ACHN (cell line): ENCODE measurements at regions not wholly inside any gene's neighbourhood (a gene's known extent, or its start where the extent isn't known, plus 50 kb on each side); places are given as distances from the start of the nearest gene placed in this dataset.
"Not testable (repeated sequence)": the region's sequence is repeated elsewhere in the genome, so short reads cannot be mapped to it uniquely, and the experiment has no call there.

Experiments
- DNase-seq: peaks from one replicate; pipeline ENCODE4 v3.0.0-alpha.2; 2015
- in situ Hi-C: cut with HindIII; loops from 2 replicates; pipeline ENCODE4 v1.10.0; 2017; ENCODE audit warnings: low sequenced_read_pairs, low pct_ligation_motif_present, low pct_unique_long_range_greater_than_20kb

- DNase-seq, result no peak
- in situ Hi-C loops, result no loop called here
Observed at GRCh38 chr1:29767769-29768425, 531.6 kb downstream of the PTPRU start.

DNA sequence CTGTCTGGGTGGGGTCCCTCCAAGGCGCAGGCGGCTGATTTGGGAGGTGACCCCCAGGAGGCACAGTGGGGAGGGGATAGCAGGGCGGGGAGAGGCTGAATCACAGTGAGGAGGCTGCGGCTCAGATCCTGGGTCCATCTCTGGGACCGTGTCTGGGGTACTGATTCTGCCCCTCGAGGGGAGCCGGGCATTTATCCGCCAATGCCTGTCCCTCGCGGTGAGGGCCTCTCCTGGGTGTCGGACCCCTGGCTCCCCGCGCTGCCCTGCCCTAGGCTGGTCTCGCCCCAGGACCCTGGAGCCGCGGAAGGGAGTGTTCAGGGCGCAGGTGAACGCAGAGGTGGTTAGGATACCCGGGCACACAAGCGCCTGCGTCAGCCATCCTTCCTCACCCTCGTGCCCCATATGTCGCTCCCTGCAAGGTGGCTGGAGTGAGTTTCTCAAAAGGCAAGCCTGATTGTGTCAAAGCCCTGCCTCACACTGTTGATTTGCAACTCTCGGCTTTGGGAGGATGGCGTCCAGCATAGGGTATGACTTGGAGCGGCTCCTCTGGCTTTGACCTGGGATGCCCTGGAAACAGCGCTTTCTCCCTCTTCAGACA, 530.9 kb downstream of the PTPRU start:
- in situ Hi-C loops, result no loop called here

DNA sequence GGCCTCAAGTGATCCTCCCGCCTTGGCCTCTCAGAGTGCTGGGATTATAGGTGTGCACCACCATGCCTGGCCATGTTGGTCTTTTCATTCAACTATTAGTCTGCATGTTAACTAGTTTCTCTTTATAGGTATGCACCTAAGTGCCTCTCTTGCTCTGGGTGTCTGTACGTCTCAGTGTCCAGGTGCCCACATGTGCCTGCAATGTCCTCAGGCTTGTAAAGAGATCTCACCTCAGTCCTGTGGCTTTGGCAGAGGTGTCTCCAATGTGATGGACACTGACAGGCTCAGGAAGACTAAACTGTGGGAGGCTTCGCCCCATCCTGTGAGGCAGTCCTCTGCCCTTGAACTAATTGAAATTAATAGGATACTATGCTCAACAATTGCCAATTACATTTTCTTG, 526.3 kb downstream of the PTPRU start:
- no peak for DNase-seq
- in situ Hi-C loops, result no loop called here

More for the DNA sequence above, 530.9 kb downstream of the PTPRU start:
- no peak for DNase-seq

- in situ Hi-C loops, result no loop called here
Observed at GRCh38 chr1:29761159-29761928, 525.0 kb downstream of the PTPRU start.

GRCh38 chr1:29760067-29760564, 523.8 kb downstream of the PTPRU start:
- no peak for DNase-seq
- in situ Hi-C loops, result no loop called here

More at GRCh38 chr1:29761159-29761928, 525.0 kb downstream of the PTPRU start:
- DNase-seq, result no peak

DNA sequence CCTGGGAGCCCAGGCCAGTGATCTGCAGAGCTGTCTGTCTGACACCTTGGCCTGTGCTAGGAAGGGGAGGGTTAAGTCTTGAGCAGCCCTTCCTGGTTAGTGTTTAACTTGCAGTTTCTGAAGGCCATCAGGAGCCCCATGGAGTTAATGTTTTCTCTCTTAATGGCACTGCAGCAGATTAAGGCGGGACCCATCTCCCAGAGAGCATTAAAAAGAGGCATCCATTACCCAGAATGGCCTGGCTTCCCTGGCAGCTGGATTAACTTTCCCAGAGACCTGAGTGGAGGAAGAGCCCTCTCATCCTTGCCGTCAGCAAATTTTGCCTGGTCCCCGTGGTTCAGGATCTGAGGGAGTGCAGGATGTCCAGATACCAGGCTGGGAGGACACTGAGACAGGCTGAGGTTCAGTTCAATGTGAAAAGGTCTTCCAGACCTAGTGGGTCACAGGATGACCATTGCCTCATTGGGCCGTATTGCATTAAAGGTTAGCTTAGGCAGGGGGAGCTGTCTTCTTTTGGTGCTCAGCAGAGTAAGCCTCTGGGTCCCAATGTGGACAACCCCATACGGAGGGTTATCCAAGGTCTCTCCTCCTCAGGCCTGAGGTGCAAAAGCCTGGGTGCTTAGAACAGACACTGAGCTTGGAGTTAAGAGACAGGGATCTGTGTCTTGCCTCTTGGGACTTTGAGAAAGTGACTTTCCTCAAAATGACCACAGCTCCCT, 522.6 kb downstream of the PTPRU start:
- no peak for DNase-seq
- in situ Hi-C loops, result no loop called here

DNA sequence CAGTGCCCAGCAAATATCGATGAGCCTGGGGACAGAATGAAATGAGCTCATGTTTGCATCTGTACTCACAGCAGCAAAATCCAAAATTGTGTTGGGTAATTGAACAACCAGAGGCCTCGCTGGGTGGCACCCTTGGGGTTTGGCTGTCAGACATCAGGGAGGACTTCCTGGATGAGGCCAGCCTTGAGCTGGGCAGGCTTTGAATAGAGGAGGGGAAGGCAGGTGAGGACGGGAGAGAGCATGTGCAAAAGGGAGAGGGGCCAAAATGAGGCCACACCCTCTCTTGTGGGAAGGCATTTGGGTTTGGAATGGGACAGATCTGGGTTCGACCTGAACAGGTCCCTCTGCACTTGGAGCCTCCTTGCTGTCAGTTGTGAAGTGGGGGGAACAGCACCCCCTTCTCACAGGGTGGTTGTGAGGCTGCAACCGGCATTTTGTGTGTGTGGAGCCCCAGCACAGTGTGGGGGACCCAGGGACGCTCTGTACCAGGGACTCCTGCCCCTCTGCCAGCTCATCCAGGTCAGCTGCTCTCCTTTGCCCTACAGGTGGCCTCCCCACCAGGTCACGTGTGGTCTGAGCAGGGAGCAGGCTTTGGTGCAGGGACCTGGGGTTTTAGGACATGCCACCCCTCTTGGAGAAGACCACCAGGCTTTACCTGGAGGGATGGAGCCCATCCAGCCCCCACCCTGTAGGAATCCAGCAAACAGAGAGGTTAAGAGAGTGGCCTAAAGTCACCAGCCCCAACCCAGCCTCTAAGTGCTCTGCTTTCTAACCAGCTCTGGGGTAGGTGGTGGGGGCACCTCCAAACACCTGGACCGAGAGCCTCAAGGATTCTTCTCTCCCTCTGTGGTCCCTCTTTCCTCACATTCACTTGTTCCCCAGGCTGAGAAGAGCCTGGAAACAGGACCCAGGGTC, 521.8 kb downstream of the PTPRU start:
- in situ Hi-C loops, result no loop called here
- DNase-seq, result no peak

DNA sequence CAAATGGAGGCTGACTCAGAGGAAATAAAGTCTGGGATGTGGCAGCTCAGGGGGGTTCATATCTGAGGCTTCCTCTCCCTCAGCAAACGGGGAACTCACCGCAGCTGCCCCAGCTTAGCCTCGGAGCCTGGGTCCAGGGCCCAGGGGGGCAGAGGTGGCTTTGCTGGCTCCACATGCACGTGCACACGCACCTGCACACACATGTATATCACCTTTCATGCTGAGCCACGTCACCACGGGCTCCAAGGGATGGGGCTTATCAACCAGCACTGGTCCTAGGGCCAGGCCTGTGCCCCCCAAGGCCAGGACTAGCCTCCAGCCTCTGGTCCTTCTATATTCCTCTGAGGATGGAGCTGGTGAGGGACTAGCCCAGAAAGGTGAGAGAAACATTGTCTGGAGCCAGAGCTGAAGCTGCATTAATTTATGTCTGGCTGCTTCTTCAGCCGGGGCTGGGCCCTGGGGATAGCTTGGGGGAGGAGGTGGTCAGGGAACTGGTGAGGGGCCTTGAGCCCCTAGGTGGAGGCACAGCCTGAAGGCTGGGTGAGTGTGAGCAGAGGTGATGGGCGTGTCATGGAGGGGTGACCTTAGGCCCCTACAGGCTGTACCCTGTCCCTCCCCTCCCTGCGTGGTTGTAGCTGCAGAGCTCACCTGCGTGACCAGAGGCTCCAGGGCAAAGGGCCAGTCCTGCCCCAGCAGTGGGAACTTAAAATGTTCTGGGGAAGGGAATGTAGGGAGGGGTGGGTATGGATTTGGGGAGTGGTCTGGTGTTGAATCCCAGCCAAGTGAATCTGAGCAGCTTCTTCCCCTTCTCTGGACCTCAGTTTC, 520.8 kb downstream of the PTPRU start:
- DNase-seq, result no peak
- in situ Hi-C loops, result no loop called here

DNA sequence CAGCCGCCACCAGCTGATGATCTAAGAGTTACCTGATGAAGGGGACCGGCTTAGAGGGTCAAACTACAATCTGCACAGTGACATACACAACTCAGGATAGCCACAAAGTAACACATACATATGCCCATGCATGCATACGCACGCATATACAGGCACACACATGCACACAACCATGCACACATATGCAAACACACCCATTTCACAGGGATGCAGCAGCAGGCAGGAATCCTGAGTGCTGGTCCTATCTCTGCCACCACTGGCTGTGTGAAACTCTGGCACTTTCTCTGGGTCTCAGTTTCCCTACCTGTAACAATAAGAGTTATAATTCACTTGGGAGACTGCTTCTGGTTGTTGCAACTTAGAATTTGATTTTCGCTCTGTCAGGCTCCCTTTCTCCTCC, 520.2 kb downstream of the PTPRU start:
- no peak for DNase-seq
- in situ Hi-C loops, result no loop called here

- in situ Hi-C loops, result no loop called here
- no peak for DNase-seq
Observed at GRCh38 chr1:29756085-29756484, 519.8 kb downstream of the PTPRU start.

- in situ Hi-C loops, DNase-seq: not testable (repeated sequence)
Observed at GRCh38 chr1:29755412-29756015, 519.2 kb downstream of the PTPRU start.

GRCh38 chr1:29754573-29755375, 518.5 kb downstream of the PTPRU start:
- DNase-seq, result no peak
- in situ Hi-C loops, result no loop called here

DNA sequence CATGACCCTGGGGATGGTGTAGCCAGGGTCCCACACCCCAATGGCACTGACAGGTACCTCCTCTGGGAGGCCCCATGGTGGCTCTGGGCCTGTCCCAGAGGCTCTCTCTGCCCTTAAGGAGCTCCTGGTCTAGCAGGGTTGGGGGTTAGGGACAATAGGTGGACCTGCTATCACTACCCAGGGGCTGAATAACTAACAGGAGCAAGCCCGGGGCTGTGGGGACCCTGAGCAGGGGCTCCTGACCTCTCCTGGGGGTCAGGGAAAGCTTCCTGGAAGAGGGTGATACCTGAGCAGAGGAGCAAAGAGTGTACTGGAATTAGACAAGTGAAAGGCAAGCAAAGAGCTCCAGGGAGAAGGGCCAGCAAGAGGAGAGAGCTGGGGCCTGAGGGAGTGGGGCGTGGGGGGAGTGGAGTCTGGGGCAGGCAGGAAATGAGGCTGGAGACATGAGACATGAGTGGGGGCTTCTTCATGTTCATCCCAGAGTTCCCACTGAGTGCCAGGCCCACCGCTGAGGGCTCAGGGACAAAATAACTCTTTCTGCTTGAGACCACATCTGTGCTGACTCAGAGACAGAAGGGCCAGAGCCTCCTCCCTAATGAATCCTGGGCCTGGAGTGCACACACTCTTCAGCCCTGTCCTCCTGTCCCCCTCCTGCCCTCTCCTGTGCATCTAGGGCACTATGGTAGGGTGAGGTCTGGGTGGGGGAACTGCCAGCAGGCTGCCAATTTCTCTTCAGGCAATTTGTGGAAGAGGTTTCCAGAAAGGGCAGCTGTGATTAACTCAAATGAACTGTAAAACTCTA, 517.6 kb downstream of the PTPRU start:
- in situ Hi-C loops, result no loop called here
- no peak for DNase-seq

DNA sequence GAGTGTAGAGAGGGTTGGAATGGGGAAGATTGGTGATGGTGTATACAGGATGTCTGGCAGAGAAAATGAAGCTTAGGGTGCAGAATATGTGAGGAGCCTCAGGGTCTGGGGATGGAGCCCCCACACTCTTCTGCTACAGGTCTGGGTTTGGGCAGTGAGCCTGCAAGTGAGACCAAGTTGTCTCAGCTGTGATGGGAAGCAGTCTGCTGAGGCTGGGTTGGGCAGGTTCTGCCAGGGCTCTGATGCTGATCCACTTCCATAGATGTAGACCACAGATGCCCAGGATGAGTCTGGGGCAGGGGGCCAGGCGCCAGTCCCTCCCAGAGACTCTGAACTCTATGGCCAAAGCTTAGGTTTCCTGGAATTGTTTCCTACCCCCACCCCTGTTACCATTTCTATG, 516.9 kb downstream of the PTPRU start:
- no peak for DNase-seq
- in situ Hi-C loops, result no loop called here

DNA sequence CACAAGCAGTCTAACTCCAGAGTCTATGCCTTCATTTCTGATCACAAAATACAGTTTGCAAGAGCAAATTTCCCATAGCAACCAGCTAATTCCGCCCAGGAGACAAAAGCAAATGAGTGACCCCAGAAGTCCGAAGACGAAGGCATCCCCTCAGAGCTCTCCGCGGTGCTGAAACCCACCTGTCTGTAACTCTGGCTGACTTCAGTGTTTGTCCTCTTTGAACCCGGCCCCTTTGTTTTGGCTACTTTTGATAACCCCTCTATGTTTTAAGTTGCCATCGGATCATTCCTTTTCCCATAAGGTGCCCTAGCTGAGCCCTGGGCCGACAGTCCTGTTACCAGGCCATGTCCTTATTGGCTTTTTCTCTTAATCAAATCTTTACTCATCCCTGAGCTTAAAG, 515.8 kb downstream of the PTPRU start:
- peak; percentile 4 for DNase-seq
- in situ Hi-C loops, result no loop called here
